HG03565 (cell line): ENCODE measurements at regions not wholly inside any gene's neighbourhood (a gene's known extent, or its start where the extent isn't known, plus 50 kb on each side); places are given as distances from the start of the nearest gene placed in this dataset.

Experiments
- ATAC-seq: cut with Tn5 transposase; IDR thresholded peaks from one replicate; pipeline ENCODE4 v1.9.1; 2021; ENCODE audit warnings: mild to moderate bottlenecking, moderate library complexity; ENCODE audit not compliant: unreplicated experiment

- no peak for ATAC-seq
These were observed 289.5 kb upstream of the MPDZ start for GRCh38 chr9:13568841-13569601.

GRCh38 chr9:13568405-13568804, 288.9 kb upstream of the MPDZ start:
- ATAC-seq: no peak

- ATAC-seq: no peak
These were observed 288.3 kb upstream of the MPDZ start for GRCh38 chr9:13567833-13568232.

- ATAC-seq: no peak
These were observed 278.3 kb upstream of the MPDZ start for GRCh38 chr9:13557746-13558145.

- ATAC-seq: no peak
These were observed 277.2 kb upstream of the MPDZ start for GRCh38 chr9:13556656-13557055.

GRCh38 chr9:13555989-13556500, 276.6 kb upstream of the MPDZ start:
- ATAC-seq: no peak

GRCh38 chr9:13555516-13555915, 276.0 kb upstream of the MPDZ start:
- no peak for ATAC-seq

- ATAC-seq: no peak
These were observed 275.1 kb upstream of the MPDZ start for GRCh38 chr9:13554626-13555025.

- ATAC-seq: no peak
These were observed 273.2 kb upstream of the MPDZ start for GRCh38 chr9:13552606-13553215.

GRCh38 chr9:13550519-13550918, 271.0 kb upstream of the MPDZ start:
- no peak for ATAC-seq

GRCh38 chr9:13548535-13548934, 269.0 kb upstream of the MPDZ start:
- no peak for ATAC-seq

GRCh38 chr9:13535141-13535540, 255.6 kb upstream of the MPDZ start:
- no peak for ATAC-seq

GRCh38 chr9:13534006-13534405, 254.5 kb upstream of the MPDZ start:
- no peak for ATAC-seq

- ATAC-seq: no peak
These were observed 252.9 kb upstream of the MPDZ start for GRCh38 chr9:13532407-13532806.

GRCh38 chr9:13529321-13530104, 250.0 kb upstream of the MPDZ start:
- no peak for ATAC-seq

- ATAC-seq: no peak
These were observed 244.8 kb upstream of the MPDZ start for GRCh38 chr9:13524245-13524644.

GRCh38 chr9:13520069-13520468, 240.6 kb upstream of the MPDZ start:
- ATAC-seq: no peak

GRCh38 chr9:13513716-13514444, 234.4 kb upstream of the MPDZ start:
- no peak for ATAC-seq

- no peak for ATAC-seq
These were observed 233.8 kb upstream of the MPDZ start for GRCh38 chr9:13513286-13513685.

- ATAC-seq: no peak
These were observed 229.2 kb upstream of the MPDZ start for GRCh38 chr9:13508681-13509080.

- no peak for ATAC-seq
These were observed 228.6 kb upstream of the MPDZ start for GRCh38 chr9:13508086-13508485.
